Hematopoietic multipotent progenitor cell treated with erythropoietin and hydrocortisone succinate and interleukin-3 and kit ligand, for 17 days (in vitro differentiated cells): ENCODE measurements at regions not wholly inside any gene's neighbourhood (a gene's known extent, or its start where the extent isn't known, plus 50 kb on each side); places are given as distances from the start of the nearest gene placed in this dataset.
"Not testable (repeated sequence)": the region's sequence is repeated elsewhere in the genome, so short reads cannot be mapped to it uniquely, and the experiment has no call there.

Experiments
- DNase-seq: peaks from one replicate; pipeline ENCODE4 v3.0.0-alpha.2; 2015; ENCODE audit warnings: low spot score

GRCh38 chr4:179116581-179116980 lies 1674.3 kb upstream of the AGA start:
- no peak for DNase-seq

DNA sequence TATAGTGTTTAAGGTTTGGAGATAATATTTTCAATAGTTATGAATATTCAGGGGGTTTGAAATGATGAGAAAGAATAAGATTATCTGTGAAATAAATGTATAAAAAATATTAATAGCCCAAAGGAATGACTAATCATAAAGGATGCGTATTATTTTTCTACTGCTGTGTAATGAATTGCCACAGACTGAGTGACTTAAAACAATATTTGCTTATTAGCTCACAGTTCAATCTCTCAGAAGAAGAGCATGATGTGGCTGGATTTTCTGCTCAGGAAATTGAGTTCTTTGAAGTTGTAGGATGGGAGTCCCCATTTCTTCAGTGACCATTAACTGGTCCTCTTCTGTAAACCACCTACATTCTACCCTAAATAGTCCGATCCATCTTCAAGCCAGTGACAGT lies 1680.8 kb upstream of the AGA start:
- DNase-seq, result no peak

GRCh38 chr4:179124419-179124818 lies 1682.2 kb upstream of the AGA start:
- no peak for DNase-seq

DNA sequence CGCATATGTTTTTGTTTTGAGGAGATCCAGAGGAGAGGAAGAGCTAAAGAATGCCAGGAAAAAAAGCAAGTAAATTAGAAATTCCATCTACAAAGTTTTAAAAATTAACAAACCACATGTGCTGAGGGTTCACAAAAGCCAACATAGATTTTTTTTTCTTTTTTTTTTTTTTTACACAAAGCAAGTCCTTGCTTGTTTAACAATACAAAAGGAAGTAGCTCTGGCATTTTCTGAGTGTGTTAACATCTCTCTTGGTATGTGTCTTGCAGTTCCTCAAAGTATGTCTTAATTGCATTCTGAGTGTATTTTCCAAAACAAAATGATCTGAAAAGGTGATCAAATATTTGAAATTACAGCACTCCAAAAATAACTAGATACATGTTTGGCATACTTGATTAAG lies 1682.7 kb upstream of the AGA start:
- DNase-seq, result no peak

- no peak for DNase-seq
Observed at GRCh38 chr4:179125870-179126269, 1683.6 kb upstream of the AGA start.

DNA sequence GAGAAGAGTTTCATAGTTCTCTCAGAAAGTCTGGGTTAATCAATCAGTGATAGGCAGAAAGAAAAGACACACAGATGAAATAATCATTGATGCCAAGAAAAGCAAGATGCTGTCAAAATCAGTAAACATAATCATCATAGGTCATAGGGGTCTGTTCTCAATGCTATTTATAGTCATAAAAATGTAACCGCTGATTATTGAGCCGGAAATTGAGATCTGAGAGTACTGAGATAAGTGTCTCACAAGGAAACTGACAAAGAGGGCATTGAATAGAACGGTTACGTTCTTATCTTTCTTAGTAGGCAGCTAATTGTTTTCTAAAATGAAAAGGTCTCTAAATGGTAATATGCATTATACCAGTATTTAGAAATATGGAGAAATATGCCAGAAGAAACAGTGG lies 1686.1 kb upstream of the AGA start:
- DNase-seq, result no peak

DNA sequence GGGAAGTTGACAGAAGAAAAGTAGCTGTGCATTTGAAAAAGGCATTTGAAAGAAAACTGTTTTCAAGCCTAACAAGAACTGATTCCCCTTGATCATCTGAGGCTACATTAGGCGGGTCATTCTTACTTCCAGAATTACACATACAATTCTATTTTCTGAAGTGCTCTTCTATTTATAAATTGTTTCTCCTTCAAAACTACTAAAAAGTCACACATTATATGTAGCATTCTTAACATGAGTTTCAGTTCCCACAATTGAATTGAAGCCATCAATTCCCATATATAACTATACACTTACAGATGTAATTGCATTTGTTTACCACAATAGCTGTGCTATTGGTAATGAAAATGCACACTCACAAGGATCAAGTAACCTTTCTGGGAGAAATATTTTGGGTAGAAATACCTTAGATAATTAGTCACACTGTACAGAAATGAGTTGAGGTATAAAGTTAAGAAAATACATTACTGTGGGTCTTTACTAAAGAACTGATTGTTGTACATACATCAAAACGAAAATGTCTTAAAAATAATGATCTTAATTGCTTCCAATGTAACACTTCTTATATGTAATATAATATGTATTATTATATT lies 1688.0 kb upstream of the AGA start:
- DNase-seq, result no peak

DNA sequence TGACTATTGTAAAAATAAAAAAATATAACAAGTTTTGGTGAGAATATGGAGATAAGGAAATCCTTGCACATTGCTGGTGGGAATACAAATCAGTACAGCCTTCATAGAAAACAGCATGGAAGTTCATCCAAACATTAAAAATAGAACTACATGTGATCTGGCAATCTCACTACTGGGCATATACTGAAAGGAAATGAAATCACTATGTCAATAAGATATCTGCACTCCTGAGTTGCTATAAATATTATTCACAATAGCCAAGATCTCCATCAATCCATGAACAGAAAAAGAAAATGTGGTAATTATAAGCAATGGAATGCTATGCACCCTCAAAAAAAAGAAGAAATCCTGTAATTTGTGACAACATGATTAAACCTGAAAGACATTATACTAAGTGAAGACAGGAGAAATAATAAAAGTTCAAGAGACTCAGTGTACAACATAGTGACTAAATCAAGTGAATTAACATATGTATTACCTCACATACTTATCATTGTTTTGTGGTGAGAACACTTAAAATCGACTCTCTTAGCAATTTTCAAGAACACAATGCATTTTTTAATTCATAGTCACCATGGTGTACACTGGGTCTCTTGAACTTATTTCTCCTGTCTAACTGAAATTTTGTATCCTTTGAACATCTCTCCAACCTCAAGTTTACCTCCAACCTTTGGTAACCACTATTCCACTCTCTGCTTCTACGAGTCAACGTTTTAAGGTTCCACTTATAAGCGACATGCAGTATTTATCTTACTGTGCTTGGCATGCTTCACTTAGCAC lies 1703.7 kb upstream of the AGA start:
- DNase-seq, result no peak

- no peak for DNase-seq
Observed at GRCh38 chr4:179151770-179152169, 1709.5 kb upstream of the AGA start.

- DNase-seq, result no peak
Observed at GRCh38 chr4:179163147-179163546, 1720.9 kb upstream of the AGA start.

DNA sequence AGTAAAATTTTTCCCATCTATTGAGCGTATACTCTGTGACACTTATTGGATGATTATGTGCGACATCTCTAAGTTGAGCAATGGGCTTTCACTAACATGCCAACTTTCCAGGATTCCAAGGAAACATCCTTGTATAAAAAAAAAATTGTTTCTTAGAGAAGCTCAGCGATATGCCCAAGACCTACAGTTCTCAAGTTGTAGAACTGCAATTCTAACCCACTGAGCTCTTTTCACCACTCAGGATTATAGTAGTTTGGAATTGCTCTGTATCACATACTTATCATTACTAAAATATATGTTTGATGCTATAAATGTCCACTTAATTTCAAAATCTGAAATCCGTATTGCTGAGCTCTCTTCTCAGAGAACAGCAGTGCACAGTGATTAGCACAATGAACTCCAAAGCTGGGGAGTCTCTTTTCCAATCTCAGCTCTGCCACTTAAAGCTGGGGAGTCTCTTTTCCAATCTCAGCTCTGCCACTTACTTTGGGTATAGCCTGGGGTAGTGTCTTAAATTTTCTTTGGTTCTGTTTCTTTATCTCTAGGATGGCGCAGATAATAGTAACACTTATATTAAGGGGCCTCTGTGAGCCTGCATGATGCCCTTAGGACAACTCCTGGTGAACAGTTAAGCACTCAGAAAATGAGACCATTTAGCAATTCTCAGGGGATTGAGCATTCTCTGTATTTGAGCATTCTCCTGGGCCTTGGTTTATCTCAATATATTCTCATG lies 1722.2 kb upstream of the AGA start:
- DNase-seq, result no peak

- no peak for DNase-seq
Observed at GRCh38 chr4:179165000-179165738, 1722.9 kb upstream of the AGA start.

- no peak for DNase-seq
Observed at GRCh38 chr4:179165862-179166261, 1723.6 kb upstream of the AGA start.

DNA sequence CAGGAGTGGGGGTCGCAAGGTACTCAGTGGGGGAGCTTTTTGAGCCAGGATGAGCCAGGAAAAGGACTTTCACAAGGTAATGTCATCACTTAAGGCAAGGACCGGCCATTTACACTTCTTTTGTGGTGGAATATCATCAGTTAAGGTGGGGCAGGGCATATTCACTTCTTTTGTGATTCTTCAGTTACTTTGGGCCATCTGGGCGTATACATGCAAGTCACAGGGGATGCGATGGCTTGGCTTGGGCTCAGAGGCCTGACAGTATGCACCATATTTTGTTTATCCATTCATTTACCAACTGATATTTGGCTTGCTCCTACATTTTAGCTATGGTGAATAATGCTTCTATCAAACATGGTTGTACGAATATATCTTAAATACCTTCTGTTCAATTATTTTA lies 1728.1 kb upstream of the AGA start:
- DNase-seq, result not testable (repeated sequence)

- no peak for DNase-seq
Observed at GRCh38 chr4:179182741-179183140, 1740.5 kb upstream of the AGA start.

DNA sequence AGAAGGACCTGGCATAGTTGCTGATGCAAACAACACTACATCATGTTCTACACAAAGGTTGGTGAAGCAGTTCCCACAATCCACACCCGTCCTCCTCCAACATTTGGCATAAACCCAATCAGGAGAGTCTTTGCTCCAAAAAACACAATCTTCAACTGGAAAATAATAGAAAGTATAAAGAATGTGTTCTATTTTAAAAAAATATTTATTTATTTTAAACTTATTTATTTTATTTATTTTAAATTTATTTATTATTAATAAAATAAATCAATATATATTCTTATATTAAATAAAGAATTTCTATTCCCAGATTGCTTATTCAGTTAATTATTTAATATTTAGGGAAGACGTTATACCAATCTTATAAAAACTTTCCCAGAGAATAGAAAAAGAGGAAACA lies 1753.7 kb upstream of the AGA start:
- DNase-seq, result no peak

GRCh38 chr4:179196511-179196910 lies 1754.3 kb upstream of the AGA start:
- no peak for DNase-seq

DNA sequence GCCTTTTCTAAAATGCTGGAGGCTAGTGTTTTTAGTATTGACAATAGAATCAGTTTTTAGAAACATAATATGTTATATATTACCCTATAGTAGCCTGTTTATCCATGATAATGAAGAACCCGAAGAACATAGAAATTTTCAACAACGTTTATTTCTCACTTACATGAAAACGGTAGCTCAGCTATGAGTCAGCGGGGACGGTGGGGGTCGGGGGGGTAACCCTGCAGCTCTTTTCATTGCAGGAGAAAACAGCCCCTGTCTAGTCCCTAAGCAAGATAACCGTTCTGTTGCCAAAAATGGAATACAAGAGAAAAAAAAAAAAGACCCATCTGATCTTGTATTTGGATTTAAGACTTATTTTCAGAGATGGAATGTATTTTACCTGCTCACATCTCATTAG lies 1758.4 kb upstream of the AGA start:
- no peak for DNase-seq

- DNase-seq, result no peak
Observed at GRCh38 chr4:179225594-179225993, 1783.4 kb upstream of the AGA start.

DNA sequence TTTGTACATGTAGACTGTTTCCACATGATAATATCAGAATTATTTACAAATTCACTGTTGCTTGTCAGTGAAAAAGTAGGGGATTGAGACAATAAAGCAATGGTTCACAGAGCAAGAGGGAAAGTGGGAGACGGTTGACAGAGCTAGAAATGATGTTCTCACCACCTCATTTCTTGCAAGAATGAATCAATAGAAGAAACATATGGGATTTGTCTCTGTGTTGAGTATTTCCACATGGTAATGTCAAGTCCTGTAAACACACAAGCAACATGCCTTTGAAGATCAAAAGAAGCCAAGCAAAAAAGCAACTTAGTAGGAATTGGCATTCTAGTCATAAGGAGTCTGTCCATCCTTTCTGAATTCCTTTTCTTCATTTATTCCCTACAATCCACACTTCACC lies 1806.6 kb upstream of the AGA start:
- DNase-seq, result no peak

- DNase-seq, result no peak
Observed at GRCh38 chr4:179268791-179269190, 1826.6 kb upstream of the AGA start.

GRCh38 chr4:179272282-179272681 lies 1830.0 kb upstream of the AGA start:
- no peak for DNase-seq

GRCh38 chr4:179278647-179279046 lies 1836.4 kb upstream of the AGA start:
- DNase-seq, result no peak
